Pancreas (tissue), 10 donors: ENCODE measurements at regions not wholly inside any gene's neighbourhood (a gene's known extent, or its start where the extent isn't known, plus 50 kb on each side); places are given as distances from the start of the nearest gene placed in this dataset.
"Not testable (repeated sequence)": the region's sequence is repeated elsewhere in the genome, so short reads cannot be mapped to it uniquely, and the experiment has no call there.

Experiments used
- ATAC-seq, 4 donors: fragments of 200-7000 bp; cut with Tn5 transposase; one replicate each; pipeline versions ENCODE4 v1.8.0 to v1.9.1; 2020; ENCODE audit warnings: mild to moderate bottlenecking in 4 of 4, moderate library complexity in 4 of 4
- DNase-seq, 6 donors: peaks; one replicate each; pipeline ENCODE4 v3.0.0-alpha.2; 2020
- FAIRE-seq: peaks from 2 replicates; lab custom pipeline; 2012; peaks lifted over from hg19 to GRCh38; lab: Jason Lieb, UNC
- H3K27ac ChIP-seq, 4 donors: fragments of 200-600 bp; sonication (generic); 1 replicate in 3 of 4; 2 replicates in 1 of 4; pipeline versions ENCODE4 v1.5.0 to v1.8.0; 2020
- H3K27me3 ChIP-seq, 4 donors: fragments of 200-600 bp; one replicate each; pipeline ENCODE4 v1.8.0; 2021
- H3K36me3 ChIP-seq, 3 donors: fragments of 200-600 bp; sonication (generic) in 1 of 3; one replicate each; pipeline versions ENCODE4 v1.5.0 to v1.8.0; 2020 to 2021
- H3K4me1 ChIP-seq, 3 donors: fragments of 200-600 bp; one replicate each; pipeline ENCODE4 v1.8.0; 2021
- H3K4me3 ChIP-seq, 4 donors: fragments of 200-600 bp; sonication (generic) in 2 of 4; one replicate each; pipeline versions ENCODE4 v1.5.0 to v1.8.0; 2020 to 2021
- H3K9me3 ChIP-seq, 4 donors: fragments of 200-600 bp; one replicate each; pipeline ENCODE4 v1.8.0; 2021
- WGBS, 2 donors: extraction: QIAGEN DNeasy Blood & Tissue Kit; methylation state at CpG; one replicate each; pipeline ENCODE4 v1.1.7; 2013; 5-methylcytosine and 5-hydroxymethylcytosine counted together
- intact Hi-C, 3 donors: fragments of 100-400 bp; cut with DNase I; formaldehyde crosslinking; loops; one replicate each; pipeline versions ENCODE4 v1.11.1 to v1.14.2; 2022
- TF ChIP-seq, protein P1 (sequence below), 4 donors: fragments of 200-600 bp; sonication (generic) in 3 of 4; IDR thresholded peaks; one replicate each; pipeline versions ENCODE4 v1.5.0 to v1.8.0; 2021; ENCODE audit warnings: antibody characterized with exemption in 4 of 4
- donor health status: healthy with polysubstance abuse.
- donor health status: DM: no; HTN: no; CAD: no; lungs with moderate emphysema.
- donor health status: DM: no; HTN: no; CAD: no.
- donor health status: control.
- donor health status: control.
- donor health status: Bipolar disorder and iron deficiency.
- donor health status: DM: yes; HTN: yes; CAD: no.
- donor health status: DM: no; HTN: no; CAD: no.
- donor health status: DM: no; HTN: no; CAD: no.
- donor health status: DM: yes; HTN: yes; CAD: no.

DNA sequence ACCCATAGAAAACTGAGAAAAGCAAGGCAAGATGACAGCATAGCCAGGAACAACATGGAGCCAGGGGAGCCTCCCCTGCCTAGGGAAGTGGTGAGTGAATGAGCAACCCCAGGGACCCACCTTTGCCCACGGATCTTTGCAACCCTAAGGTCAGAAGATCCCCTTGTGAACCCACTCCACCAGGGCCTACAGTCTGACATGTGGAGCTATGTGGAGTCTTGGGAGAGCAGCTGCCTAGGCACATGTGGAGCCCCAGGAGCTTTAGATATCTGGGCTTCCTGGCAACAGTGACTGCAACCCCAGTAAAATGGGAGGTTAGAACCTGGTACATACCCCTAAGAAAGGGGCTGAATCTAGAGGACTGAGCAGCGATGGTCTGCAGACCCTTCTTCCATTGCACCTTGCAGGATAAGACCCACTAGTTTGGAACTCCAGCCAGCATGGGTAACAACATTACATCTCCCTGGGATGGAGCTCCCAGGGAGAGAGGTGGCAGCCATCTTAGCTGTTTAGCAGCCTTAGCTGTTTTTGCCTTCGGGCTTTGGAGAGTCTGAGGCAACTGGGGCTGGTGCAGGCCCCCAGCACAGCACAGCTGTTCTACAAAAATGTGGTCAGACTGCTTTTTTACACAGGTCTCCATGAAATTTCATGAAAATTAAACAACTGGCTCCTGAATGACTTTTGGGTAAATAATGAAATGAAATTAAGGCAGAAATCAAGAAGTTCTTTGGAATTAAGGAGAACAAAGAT lies 104.7 kb upstream of the TRIM2 start:
- no peak for ATAC-seq
- Histone ChIP-seq H3K27me3 (no peaks in the 10 kb centered on the region), H3K4me3 (no peak overlapping the region), H3K27ac (no peak overlapping the region), H3K36me3 (no peaks in the 10 kb centered on the region), H3K4me1 (no peaks in the 10 kb centered on the region), H3K9me3 (no peaks in the 10 kb centered on the region)
- TF ChIP-seq, protein P1, sequence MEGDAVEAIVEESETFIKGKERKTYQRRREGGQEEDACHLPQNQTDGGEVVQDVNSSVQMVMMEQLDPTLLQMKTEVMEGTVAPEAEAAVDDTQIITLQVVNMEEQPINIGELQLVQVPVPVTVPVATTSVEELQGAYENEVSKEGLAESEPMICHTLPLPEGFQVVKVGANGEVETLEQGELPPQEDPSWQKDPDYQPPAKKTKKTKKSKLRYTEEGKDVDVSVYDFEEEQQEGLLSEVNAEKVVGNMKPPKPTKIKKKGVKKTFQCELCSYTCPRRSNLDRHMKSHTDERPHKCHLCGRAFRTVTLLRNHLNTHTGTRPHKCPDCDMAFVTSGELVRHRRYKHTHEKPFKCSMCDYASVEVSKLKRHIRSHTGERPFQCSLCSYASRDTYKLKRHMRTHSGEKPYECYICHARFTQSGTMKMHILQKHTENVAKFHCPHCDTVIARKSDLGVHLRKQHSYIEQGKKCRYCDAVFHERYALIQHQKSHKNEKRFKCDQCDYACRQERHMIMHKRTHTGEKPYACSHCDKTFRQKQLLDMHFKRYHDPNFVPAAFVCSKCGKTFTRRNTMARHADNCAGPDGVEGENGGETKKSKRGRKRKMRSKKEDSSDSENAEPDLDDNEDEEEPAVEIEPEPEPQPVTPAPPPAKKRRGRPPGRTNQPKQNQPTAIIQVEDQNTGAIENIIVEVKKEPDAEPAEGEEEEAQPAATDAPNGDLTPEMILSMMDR (IDR thresholded peaks at IDR 0.05), result no peak
- intact Hi-C loops, result no loop called here
- no peak for DNase-seq
- FAIRE-seq, result no peak
- WGBS, 2 donors, result 67 to 83% methylated on average over 3 of the region's 3 CpGs

DNA sequence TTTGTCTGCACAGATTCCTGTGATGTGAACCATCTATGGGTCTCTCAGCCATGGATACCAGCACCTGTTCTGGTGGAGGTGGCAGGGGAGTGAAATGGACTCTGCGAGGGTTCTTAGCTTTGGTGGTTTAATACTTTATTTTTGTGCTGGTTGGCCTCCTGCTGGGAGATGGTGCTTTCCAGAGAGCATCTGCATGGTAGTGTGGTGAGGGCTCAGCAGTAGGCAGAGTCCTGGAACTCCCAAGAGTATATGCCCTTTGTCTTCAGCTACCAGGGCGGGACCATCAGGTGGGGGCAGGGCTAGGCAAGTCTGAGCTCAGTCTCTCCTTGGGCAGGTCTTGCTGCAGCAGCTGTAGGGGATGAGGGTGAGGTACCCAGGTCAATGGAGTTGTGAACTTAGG lies 97.5 kb upstream of the TRIM2 start:
- FAIRE-seq, H3K36me3 ChIP-seq, intact Hi-C loops, H3K4me1 ChIP-seq, DNase-seq, H3K4me3 ChIP-seq, H3K27me3 ChIP-seq, H3K9me3 ChIP-seq, H3K27ac ChIP-seq, ATAC-seq: not testable (repeated sequence)
- 76 to 88% methylated on average over 2 of the region's 2 CpGs for WGBS, 2 donors

DNA sequence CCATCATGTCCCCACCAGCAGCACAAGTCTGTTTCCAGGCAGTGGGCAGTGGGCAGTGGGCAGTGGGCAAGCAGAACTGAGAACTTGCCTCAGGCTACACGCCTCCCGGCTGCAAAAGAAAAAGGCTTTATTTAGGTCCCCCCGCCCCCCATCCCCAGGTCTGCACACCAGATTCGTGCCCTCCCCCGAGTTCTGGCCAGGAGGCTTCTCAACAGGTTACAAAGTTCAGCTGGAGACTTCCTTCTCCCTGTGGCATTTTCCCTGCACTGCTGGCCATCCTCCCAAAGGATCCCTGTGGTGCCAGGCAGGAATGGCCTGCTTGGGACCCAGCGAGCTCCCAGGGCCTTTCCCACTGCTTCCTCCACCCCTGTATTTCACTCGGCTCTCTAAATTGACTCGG lies 97.0 kb upstream of the TRIM2 start:
- Histone ChIP-seq H3K27ac (no peak overlapping the region), H3K9me3 (no peaks in the 10 kb centered on the region), H3K4me3 (no peak overlapping the region), H3K4me1 (no peaks in the 10 kb centered on the region), H3K27me3 (no peaks in the 10 kb centered on the region), H3K36me3 (no peaks in the 10 kb centered on the region)
- no peak for DNase-seq
- 66 to 81% methylated on average over 8 of the region's 8 CpGs for WGBS, 2 donors
- intact Hi-C loops, result no loop called here
- ATAC-seq, result no peak
- FAIRE-seq, result no peak
- TF ChIP-seq, protein P1 (IDR thresholded peaks at IDR 0.05), result no peak

DNA sequence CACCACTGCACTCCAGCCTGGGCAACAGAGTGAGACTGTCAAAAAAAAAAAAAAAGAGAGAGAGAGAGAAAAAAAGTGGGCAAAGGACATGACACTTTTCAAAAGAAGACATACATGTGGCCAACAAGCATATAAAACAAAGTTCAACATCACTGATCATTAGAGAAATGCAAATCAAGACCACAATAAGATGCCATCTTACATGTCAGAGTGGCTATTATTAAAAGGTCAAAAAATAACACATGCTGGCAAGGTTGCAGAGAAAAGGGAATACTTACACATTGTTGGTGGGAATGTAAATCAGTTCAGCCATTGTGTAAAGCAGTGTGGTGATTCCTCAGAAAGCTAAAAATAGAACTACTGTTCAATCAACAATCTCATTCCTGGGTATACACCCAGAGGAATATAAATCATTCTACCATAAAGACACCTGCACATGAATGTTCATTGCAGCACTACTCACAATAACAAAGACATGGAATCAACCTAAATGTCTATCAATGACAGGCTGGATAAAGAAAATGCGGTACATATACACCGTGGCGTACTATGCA lies 94.9 kb upstream of the TRIM2 start:
- no peaks in the 10 kb centered on the region for H3K4me1 ChIP-seq
- no peak for FAIRE-seq
- no peak overlapping the region for H3K4me3 ChIP-seq
- ATAC-seq, result no peak
- DNase-seq, result no peak
- TF ChIP-seq, protein P1 (IDR thresholded peaks at IDR 0.05), result no peak
- 96 to 97% methylated on average over 3 of the region's 3 CpGs for WGBS, 2 donors
- H3K36me3 ChIP-seq, result no peaks in the 10 kb centered on the region
- no peaks in the 10 kb centered on the region for H3K9me3 ChIP-seq
- H3K27me3 ChIP-seq, result no peaks in the 10 kb centered on the region
- intact Hi-C loops, result no loop called here
- H3K27ac ChIP-seq, result no peak overlapping the region

DNA sequence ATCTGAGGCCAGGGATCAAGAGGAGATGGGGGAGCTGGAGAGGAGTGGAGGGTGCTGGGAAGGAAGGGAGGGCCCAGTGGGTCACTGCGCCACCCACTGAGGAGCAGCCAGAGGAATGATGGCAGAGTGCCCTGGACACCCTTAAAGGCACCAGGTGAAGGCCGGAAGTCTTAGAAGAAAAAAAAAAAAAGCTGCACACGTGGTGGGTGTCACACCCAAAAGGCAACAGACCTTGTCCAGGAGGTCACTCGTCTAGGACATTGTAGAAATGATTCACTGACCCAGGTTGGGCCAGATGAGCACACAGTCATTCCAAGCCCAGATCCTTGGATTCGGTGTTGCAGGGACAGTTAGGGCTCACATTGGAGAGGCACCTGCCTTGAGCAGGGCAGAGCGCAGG lies 93.5 kb upstream of the TRIM2 start:
- no peak for ATAC-seq
- DNase-seq, result no peak
- FAIRE-seq, result no peak
- Histone ChIP-seq H3K36me3 (no peaks in the 10 kb centered on the region), H3K27ac (no peak overlapping the region), H3K4me3 (no peak overlapping the region), H3K4me1 (peaks cover 0 to 7% (median 0%) of the 10 kb centered on the region in 3 donors), H3K9me3 (no peaks in the 10 kb centered on the region), H3K27me3 (no peaks in the 10 kb centered on the region)
- 77 to 81% methylated on average over 6 of the region's 6 CpGs for WGBS, 2 donors
- intact Hi-C loops, result no loop called here
- TF ChIP-seq, protein P1 (IDR thresholded peaks at IDR 0.05), result no peak
